H1 (cell line): ENCODE measurements at regions not wholly inside any gene's neighbourhood (a gene's known extent, or its start where the extent isn't known, plus 50 kb on each side); places are given as distances from the start of the nearest gene placed in this dataset.

Experiments
- CTCF ChIA-PET: fragments of 300-600 bp; sonication (Branson Sonifier 250); formaldehyde crosslinking; loops from one replicate; lab custom pipeline; 2021; ENCODE audit not compliant: partially characterized antibody; lab: Charles Lee
- POLR2A ChIA-PET: fragments of 300-600 bp; sonication (Branson Sonifier 250); formaldehyde crosslinking; loops from one replicate; lab custom pipeline; 2021; ENCODE audit warnings: inconsistent platforms; ENCODE audit not compliant: partially characterized antibody; lab: Charles Lee
- DNase-seq, 2 experiments: peaks; one replicate each; pipeline versions ENCODE4 v3.0.0 to v3.0.0-alpha.2; 2010 to 2022; ENCODE audit warnings: low spot score in 2 of 2, low read depth in 1 of 2, mixed read lengths in 1 of 2
- FAIRE-seq: peaks from 2 replicates; lab custom pipeline; 2011; peaks lifted over from hg19 to GRCh38; lab: Jason Lieb, UNC
- H2AFZ ChIP-seq: 2 replicates; pipeline ENCODE4 v1.8.1; 2012; ENCODE audit warnings: low read length, inconsistent platforms
- H2AK5ac ChIP-seq: 2 replicates; pipeline ENCODE4 v1.6.1; 2013; ENCODE audit warnings: low read depth, low read length
- H2BK120ac ChIP-seq: replicated peaks from 2 replicates; pipeline ENCODE3; 2013; ENCODE audit warnings: low read depth, low read length, inconsistent platforms
- H2BK12ac ChIP-seq: 2 replicates; pipeline ENCODE4 v1.6.1; 2013; ENCODE audit warnings: low read depth, low read length
- H2BK15ac ChIP-seq: 2 replicates; pipeline ENCODE4 v1.6.1; 2013; ENCODE audit warnings: low read length
- H2BK20ac ChIP-seq: 2 replicates; pipeline ENCODE4 v1.6.1; 2013; ENCODE audit warnings: low read length
- H2BK5ac ChIP-seq: 2 replicates; pipeline ENCODE4 v1.6.1; 2013; ENCODE audit warnings: low read depth, low read length
- H3K14ac ChIP-seq: 2 replicates; pipeline ENCODE4 v1.6.1; 2013; ENCODE audit warnings: inconsistent platforms; ENCODE audit not compliant: insufficient read length
- H3K18ac ChIP-seq: 2 replicates; pipeline ENCODE4 v1.6.1; 2013; ENCODE audit warnings: low read length; ENCODE audit errors: extremely low read depth
- H3K23ac ChIP-seq: 2 replicates; pipeline ENCODE4 v1.6.1; 2013; ENCODE audit warnings: inconsistent platforms; ENCODE audit not compliant: insufficient read length
- H3K23me2 ChIP-seq: 2 replicates; pipeline ENCODE4 v1.6.1; 2013; ENCODE audit warnings: low read depth, low read length
- H3K27ac ChIP-seq: 2 replicates; pipeline ENCODE4 v1.6.1; 2011; ENCODE audit warnings: low read depth, low read length, inconsistent platforms
- H3K27me3 ChIP-seq, 4 experiments: replicated peaks in 1 of 4; 1 replicate in 1 of 4; 2 replicates in 3 of 4; pipeline versions ENCODE4 v1.6.1 to v1.8.1; 2011 to 2013; ENCODE audit warnings: low read length in 3 of 4, mild to moderate bottlenecking in 3 of 4, inconsistent platforms in 2 of 4, mixed read lengths in 2 of 4, moderate library complexity in 1 of 4; ENCODE audit not compliant: control insufficient read depth in 3 of 4, insufficient read depth in 3 of 4; ENCODE audit errors: extremely low read depth in 1 of 4
- H3K36me3 ChIP-seq, 4 experiments: 2 replicates each; pipeline versions ENCODE4 v1.6.1 to v1.8.1; 2011 to 2013; ENCODE audit warnings: mild to moderate bottlenecking in 4 of 4, low read length in 3 of 4, moderate library complexity in 2 of 4, control low read depth in 1 of 4, inconsistent platforms in 1 of 4; ENCODE audit not compliant: insufficient read depth in 4 of 4, control insufficient read depth in 2 of 4
- H3K4ac ChIP-seq: replicated peaks from 2 replicates; pipeline ENCODE3; 2013; ENCODE audit warnings: low read length, low read depth, mixed read lengths, inconsistent platforms; ENCODE audit not compliant: insufficient read length
- H3K4me1 ChIP-seq, 4 experiments: replicated peaks in 1 of 4; 1 replicate in 1 of 4; 2 replicates in 3 of 4; pipeline versions ENCODE4 v1.6.1 to v1.8.1; 2011 to 2013; ENCODE audit warnings: low read length in 3 of 4, inconsistent platforms in 2 of 4, mixed read lengths in 1 of 4; ENCODE audit not compliant: insufficient read depth in 4 of 4, control insufficient read depth in 3 of 4
- H3K4me2 ChIP-seq, 2 experiments: 2 replicates each; pipeline versions ENCODE4 v1.6.1 to v1.8.1; 2011 to 2013; ENCODE audit warnings: low read depth in 2 of 2, low read length in 2 of 2, control low read depth in 1 of 2, inconsistent platforms in 1 of 2, mild to moderate bottlenecking in 1 of 2; ENCODE audit not compliant: insufficient read depth in 1 of 2
- H3K4me3 ChIP-seq, 4 experiments: fragments of 200-600, 300-600 bp in 1 of 4; sonication (generic), shearing (Covaris generic), sonication (Bioruptor Twin) in 1 of 4; 2 replicates each; pipeline versions ENCODE4 v1.5.1 to v1.8.1; 2011 to 2016; ENCODE audit warnings: low read length in 4 of 4, low read depth in 3 of 4, control low read depth in 2 of 4, inconsistent platforms in 2 of 4, mild to moderate bottlenecking in 2 of 4, mixed read lengths in 1 of 4, moderate library complexity in 1 of 4; ENCODE audit not compliant: insufficient read depth in 2 of 4; ENCODE audit errors: extremely low read depth in 1 of 4
- H3K56ac ChIP-seq: replicated peaks from 2 replicates; pipeline ENCODE3; 2013; ENCODE audit warnings: low read depth, mild to moderate bottlenecking, mixed read lengths, low read length, inconsistent platforms; ENCODE audit not compliant: insufficient read length
- H3K79me1 ChIP-seq: 2 replicates; pipeline ENCODE4 v1.6.1; 2013; ENCODE audit warnings: low read depth, low read length, control low read depth
- H3K79me2 ChIP-seq, 2 experiments: 2 replicates each; pipeline versions ENCODE4 v1.6.1 to v1.8.1; 2012 to 2013; ENCODE audit warnings: low read length in 2 of 2, mild to moderate bottlenecking in 2 of 2, inconsistent platforms in 1 of 2; ENCODE audit not compliant: insufficient read depth in 2 of 2, control insufficient read depth in 1 of 2
- H3K9ac ChIP-seq, 4 experiments: replicated peaks in 1 of 4; 1 replicate in 1 of 4; 2 replicates in 3 of 4; pipeline versions ENCODE4 v1.6.1 to v1.8.1; 2011 to 2013; ENCODE audit warnings: low read depth in 3 of 4, low read length in 3 of 4, control low read depth in 2 of 4, mild to moderate bottlenecking in 2 of 4, moderate library complexity in 2 of 4, inconsistent platforms in 1 of 4; ENCODE audit errors: extremely low read depth in 1 of 4
- H3K9me3 ChIP-seq, 2 experiments: 2 replicates each; pipeline versions ENCODE4 v1.6.1 to v1.8.1; 2012 to 2013; ENCODE audit warnings: mild to moderate bottlenecking in 2 of 2, moderate library complexity in 2 of 2, control low read depth in 1 of 2, inconsistent platforms in 1 of 2, low read depth in 1 of 2, low read length in 1 of 2, mixed read lengths in 1 of 2; ENCODE audit not compliant: insufficient read depth in 2 of 2
- H4K20me1 ChIP-seq, 2 experiments: replicated peaks in 1 of 2; 2 replicates each; pipeline versions ENCODE3 to v1.8.1; 2011 to 2013; ENCODE audit warnings: inconsistent platforms in 2 of 2, low read length in 2 of 2, mild to moderate bottlenecking in 1 of 2; ENCODE audit not compliant: insufficient read depth in 2 of 2, control insufficient read depth in 1 of 2
- H4K5ac ChIP-seq: 2 replicates; pipeline ENCODE4 v1.6.1; 2013; ENCODE audit warnings: low read length, low read depth, mixed read lengths, inconsistent platforms; ENCODE audit not compliant: insufficient read length
- H4K8ac ChIP-seq: 2 replicates; pipeline ENCODE4 v1.8.0; 2013; ENCODE audit warnings: mild to moderate bottlenecking, moderate library complexity, low read length, inconsistent platforms; ENCODE audit not compliant: insufficient read depth; ENCODE audit errors: extremely low read depth
- H4K91ac ChIP-seq: replicated peaks from 2 replicates; pipeline ENCODE3; 2013; ENCODE audit warnings: low read length, mixed read lengths, inconsistent platforms; ENCODE audit not compliant: insufficient read length
- ASH2L ChIP-seq: fragments of 200-600, 300-600 bp; sonication (generic); IDR thresholded peaks from one replicate; pipeline ENCODE4 v1.7.1; 2017; ENCODE audit warnings: low read length
- FOSL1 ChIP-seq: IDR thresholded peaks from 2 replicates; pipeline ENCODE4 v1.6.1; 2011; ENCODE audit warnings: mild to moderate bottlenecking, low read depth, low read length, moderate library complexity; ENCODE audit not compliant: insufficient read depth
- NRF1 ChIP-seq: IDR thresholded peaks from 2 replicates; pipeline ENCODE4 v1.6.1; 2011; ENCODE audit warnings: mild to moderate bottlenecking, low read depth, low read length, improper control_type of control experiment
- POLR2A ChIP-seq, 2 experiments: IDR thresholded peaks; 1 replicate in 1 of 2; 2 replicates in 1 of 2; pipeline ENCODE4 v1.6.1; 2011; ENCODE audit warnings: low read depth in 2 of 2, low read length in 2 of 2, mild to moderate bottlenecking in 2 of 2; ENCODE audit errors: control extremely low read depth in 1 of 2
- TAF1 ChIP-seq: IDR thresholded peaks from 2 replicates; pipeline ENCODE4 v1.6.1; 2011; ENCODE audit warnings: mild to moderate bottlenecking, low read depth, low read length
- WGBS, 2 experiments: shearing (Covaris generic) in 1 of 2; methylation state at CpG; one replicate each; pipeline versions ENCODE4 v1.1.6 to v1.1.7; 2013 to 2015; ENCODE audit warnings: low lambda C conversion rate in 2 of 2, mixed read lengths in 2 of 2, inconsistent platforms in 1 of 2, low coverage in 1 of 2, missing lambda C conversion rate in 1 of 2; ENCODE audit not compliant: insufficient replicate concordance in 2 of 2, insufficient coverage in 1 of 2, insufficient read length in 1 of 2; ENCODE audit errors: extremely low coverage in 1 of 2, missing lambda C conversion rate in 1 of 2; 5-methylcytosine and 5-hydroxymethylcytosine counted together

GRCh38 chr2:239566162-239566994, 165.6 kb upstream of the HDAC4 start:
- 92% methylated on average over 15 of the region's 15 CpGs; no CpG with 5 or more reads in 1 of the 2 experiments for WGBS, 2 experiments
- no peak overlapping the region for H3K27ac ChIP-seq
- H4K91ac ChIP-seq, result no peak overlapping the region
- H3K4me2 ChIP-seq, result no peak overlapping the region
- no peak overlapping the region for H3K4ac ChIP-seq
- no peaks in the 10 kb centered on the region for H3K4me1 ChIP-seq
- H3K27me3 ChIP-seq, result 0 out of 7 replicates have a peak, but pooled peaks cover 0 to 2% (median 0%) of the 10 kb centered on the region in 4 experiments
- no peak overlapping the region for H3K56ac ChIP-seq
- no peaks in the 10 kb centered on the region for H3K36me3 ChIP-seq
- no peak overlapping the region for H2AFZ ChIP-seq
- ChIA-PET POLR2A (no interaction called here), CTCF (no interaction called here)
- no peak overlapping the region for H3K14ac ChIP-seq
- H4K5ac ChIP-seq, result no peak overlapping the region
- no peak overlapping the region for H4K8ac ChIP-seq
- no peak overlapping the region for H3K4me3 ChIP-seq
- H3K79me1 ChIP-seq, result no peaks in the 10 kb centered on the region
- H3K9ac ChIP-seq, result no peak overlapping the region; a peak in 1 of 7 replicates
- FAIRE-seq (no peak), DNase-seq (no peak)
- no peak overlapping the region for H3K23ac ChIP-seq
- no peaks in the 10 kb centered on the region for H4K20me1 ChIP-seq
- H2BK15ac ChIP-seq, result no peak overlapping the region
- 0 out of 4 replicates have a peak, but pooled peaks cover 0 to 4% of the 10 kb centered on the region in 2 experiments for H3K9me3 ChIP-seq
- H3K23me2 ChIP-seq, result no peaks in the 10 kb centered on the region
- no peaks in the 10 kb centered on the region for H3K79me2 ChIP-seq
- H2BK120ac ChIP-seq, result no peak overlapping the region
- TF ChIP-seq ASH2L (no peak), POLR2A (IDR thresholded peaks at IDR 0.05; ENCODE audit: control extremely low read depth in 1 of 2, low read depth in 2 of 2, low read length in 2 of 2) (no peak), TAF1 (no peak), NRF1 (no peak), FOSL1 (no peak)
- TF ChIP-seq, all 59 proteins: peak for 0
- Histone ChIP-seq H2AK5ac (no peak overlapping the region), H3K18ac (no peak overlapping the region), H2BK5ac (no peak overlapping the region), H2BK12ac (no peak overlapping the region), H2BK20ac (no peak overlapping the region)
